ENCODE measurements at regions not wholly inside any gene's neighbourhood (a gene's known extent, or its start where the extent isn't known, plus 50 kb on each side); places are given as distances from the start of the nearest gene placed in this dataset.

- TF ChIP-seq ZBTB7A (IDR thresholded peaks at IDR 0.05; ENCODE audit: low read depth) = no peak
- no peak for TF ChIP-seq TAF1 (IDR thresholded peaks at IDR 0.05; ENCODE audit: low read depth)
- TF ChIP-seq TEAD4 (IDR thresholded peaks at IDR 0.05) = no peak
- no peak for TF ChIP-seq EGR1 (IDR thresholded peaks at IDR 0.05)
Observed at GRCh38 chr1:223019256-223019655, 123.8 kb downstream of the TLR5 start.

GRCh38 chr1:223020770-223021169 lies 122.3 kb downstream of the TLR5 start:
- TF ChIP-seq FOXM1 (IDR thresholded peaks at IDR 0.05; ENCODE audit: borderline replicate concordance, low read depth) (no peak), MAX (IDR thresholded peaks at IDR 0.05) (no peak), ZBTB7A (IDR thresholded peaks at IDR 0.05; ENCODE audit: low read depth) (no peak)

- no peak for TF ChIP-seq REST (IDR thresholded peaks at IDR 0.05; ENCODE audit: low read depth)
- TF ChIP-seq EGR1 (IDR thresholded peaks at IDR 0.05) = no peak
- no peak for TF ChIP-seq CEBPB (IDR thresholded peaks at IDR 0.05)
- TF ChIP-seq RAD21 (IDR thresholded peaks at IDR 0.05; ENCODE audit: low read depth) = no peak
- no peak for TF ChIP-seq EP300 (IDR thresholded peaks at IDR 0.05; ENCODE audit: borderline replicate concordance)
- no peak for TF ChIP-seq ZBTB7A (IDR thresholded peaks at IDR 0.05; ENCODE audit: low read depth)
- TF ChIP-seq NFIC (IDR thresholded peaks at IDR 0.05) = no peak
- TF ChIP-seq TCF12 (IDR thresholded peaks at IDR 0.05; ENCODE audit: low read depth) = no peak
- TF ChIP-seq FOXM1 (IDR thresholded peaks at IDR 0.05; ENCODE audit: borderline replicate concordance, low read depth) = no peak
- no peak for TF ChIP-seq CREB1 (IDR thresholded peaks at IDR 0.05; ENCODE audit: low read depth)
Observed at GRCh38 chr1:223022641-223023473, 120.2 kb downstream of the TLR5 start.

- TF ChIP-seq EP300 (IDR thresholded peaks at IDR 0.05; ENCODE audit: borderline replicate concordance) (no peak), CEBPB (IDR thresholded peaks at IDR 0.05) (no peak), TEAD4 (IDR thresholded peaks at IDR 0.05) (no peak), REST (IDR thresholded peaks at IDR 0.05; ENCODE audit: low read depth) (no peak)
Observed at GRCh38 chr1:223023863-223024262, 119.2 kb downstream of the TLR5 start.

- no peak for TF ChIP-seq TEAD4 (IDR thresholded peaks at IDR 0.05)
- no peak for TF ChIP-seq RAD21 (IDR thresholded peaks at IDR 0.05; ENCODE audit: low read depth)
- no peak for TF ChIP-seq EP300 (IDR thresholded peaks at IDR 0.05; ENCODE audit: borderline replicate concordance)
- TF ChIP-seq TAF1 (IDR thresholded peaks at IDR 0.05; ENCODE audit: low read depth) = no peak
- TF ChIP-seq CREB1 (IDR thresholded peaks at IDR 0.05; ENCODE audit: low read depth) = no peak
- TF ChIP-seq REST (IDR thresholded peaks at IDR 0.05; ENCODE audit: low read depth) = no peak
- no peak for TF ChIP-seq ZBTB7A (IDR thresholded peaks at IDR 0.05; ENCODE audit: low read depth)
- no peak for TF ChIP-seq YY1 (IDR thresholded peaks at IDR 0.05; ENCODE audit: low read depth)
- no peak for TF ChIP-seq CEBPB (IDR thresholded peaks at IDR 0.05)
- no peak for TF ChIP-seq FOXM1 (IDR thresholded peaks at IDR 0.05; ENCODE audit: borderline replicate concordance, low read depth)
- no peak for TF ChIP-seq EGR1 (IDR thresholded peaks at IDR 0.05)
- no peak for TF ChIP-seq NFIC (IDR thresholded peaks at IDR 0.05)
Observed at GRCh38 chr1:223029985-223030769, 112.9 kb downstream of the TLR5 start.
